Tibial artery (tissue), 4 donors: ENCODE measurements at regions not wholly inside any gene's neighbourhood (a gene's known extent, or its start where the extent isn't known, plus 50 kb on each side); places are given as distances from the start of the nearest gene placed in this dataset.
"Not testable (repeated sequence)": the region's sequence is repeated elsewhere in the genome, so short reads cannot be mapped to it uniquely, and the experiment has no call there.

Experiments
- DNase-seq, 2 donors: peaks; one replicate each; pipeline ENCODE4 v3.0.0-alpha.2; 2019
- H3K27ac ChIP-seq, 2 donors: fragments of 200-600 bp; sonication (generic) in 1 of 2; 1 replicate in 1 of 2; 2 replicates in 1 of 2; pipeline ENCODE4 v1.5.1; 2018 to 2019; ENCODE audit warnings: mild to moderate bottlenecking in 1 of 2
- H3K27me3 ChIP-seq, 2 donors: fragments of 200-600 bp; sonication (generic) in 1 of 2; one replicate each; pipeline versions ENCODE4 v1.5.1 to v1.6.0; 2016 to 2019
- H3K36me3 ChIP-seq, 3 donors: fragments of 200-600 bp; sonication (generic) in 2 of 3; one replicate each; pipeline ENCODE4 v1.5.1; 2016 to 2019; ENCODE audit warnings: mild to moderate bottlenecking in 2 of 3
- H3K4me1 ChIP-seq, 4 donors: fragments of 200-600 bp; sonication (generic) in 2 of 4; 1 replicate in 3 of 4; 2 replicates in 1 of 4; pipeline ENCODE4 v1.5.1; 2016 to 2019
- H3K4me3 ChIP-seq, 2 donors: fragments of 200-600 bp; sonication (generic) in 1 of 2; 1 replicate in 1 of 2; 2 replicates in 1 of 2; pipeline ENCODE4 v1.5.1; 2018 to 2019; ENCODE audit warnings: mild to moderate bottlenecking in 2 of 2
- H3K9me3 ChIP-seq, 3 donors: fragments of 200-600 bp; sonication (generic) in 1 of 3; one replicate each; pipeline ENCODE4 v1.5.1; 2016 to 2019
- intact Hi-C: fragments of 100-400 bp; cut with DNase I; formaldehyde crosslinking; loops from one replicate; pipeline ENCODE4 v1.15.0; 2023; ENCODE audit warnings: low total_unique reads
- TF ChIP-seq, protein P1 (sequence below), 2 experiments: fragments of 200-600 bp in 1 of 2; fragments of 450-650 bp in 1 of 2; IDR thresholded peaks; one replicate each; pipeline ENCODE4 v1.5.1; 2017 to 2019; ENCODE audit warnings: antibody characterized with exemption in 2 of 2, mild to moderate bottlenecking in 1 of 2, moderate library complexity in 1 of 2

DNA sequence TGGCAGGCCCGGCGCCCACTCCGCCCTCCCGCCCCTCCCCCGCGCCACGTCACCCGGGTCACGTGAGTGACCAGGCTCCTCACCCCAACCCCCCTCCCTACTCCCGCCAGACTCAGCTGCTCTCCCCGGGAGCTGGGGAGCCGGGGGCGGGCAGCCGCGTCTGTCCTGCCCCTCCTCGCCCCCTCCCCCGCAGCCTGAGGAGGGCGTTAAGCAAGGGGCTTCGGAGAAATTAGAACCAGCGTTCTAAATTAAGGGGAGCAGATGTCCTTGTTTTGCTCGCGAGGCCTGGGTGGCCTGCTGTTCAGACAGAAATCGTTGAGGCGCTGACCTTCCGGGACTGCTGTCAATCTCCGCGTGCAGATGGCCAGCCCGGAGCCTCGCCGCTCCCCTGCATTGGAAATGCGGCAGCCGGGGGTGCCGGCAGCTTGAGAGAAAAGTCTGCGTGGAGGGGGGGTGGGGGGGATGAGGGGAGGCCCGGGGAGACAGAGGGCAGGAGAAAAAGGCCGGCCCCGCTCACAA lies 102.2 kb upstream of the ZNF438 start:
- Histone ChIP-seq H3K4me1 (peaks cover 0 to 33% (median 18%) of the 10 kb centered on the region in 4 donors), H3K36me3 (no peaks in the 10 kb centered on the region), H3K27ac (peak overlapping the region; percentile 89 to 92), H3K4me3 (peak overlapping the region; percentile 54 to 55), H3K27me3 (no peaks in the 10 kb centered on the region), H3K9me3 (no peaks in the 10 kb centered on the region)
- TF ChIP-seq, protein P1, sequence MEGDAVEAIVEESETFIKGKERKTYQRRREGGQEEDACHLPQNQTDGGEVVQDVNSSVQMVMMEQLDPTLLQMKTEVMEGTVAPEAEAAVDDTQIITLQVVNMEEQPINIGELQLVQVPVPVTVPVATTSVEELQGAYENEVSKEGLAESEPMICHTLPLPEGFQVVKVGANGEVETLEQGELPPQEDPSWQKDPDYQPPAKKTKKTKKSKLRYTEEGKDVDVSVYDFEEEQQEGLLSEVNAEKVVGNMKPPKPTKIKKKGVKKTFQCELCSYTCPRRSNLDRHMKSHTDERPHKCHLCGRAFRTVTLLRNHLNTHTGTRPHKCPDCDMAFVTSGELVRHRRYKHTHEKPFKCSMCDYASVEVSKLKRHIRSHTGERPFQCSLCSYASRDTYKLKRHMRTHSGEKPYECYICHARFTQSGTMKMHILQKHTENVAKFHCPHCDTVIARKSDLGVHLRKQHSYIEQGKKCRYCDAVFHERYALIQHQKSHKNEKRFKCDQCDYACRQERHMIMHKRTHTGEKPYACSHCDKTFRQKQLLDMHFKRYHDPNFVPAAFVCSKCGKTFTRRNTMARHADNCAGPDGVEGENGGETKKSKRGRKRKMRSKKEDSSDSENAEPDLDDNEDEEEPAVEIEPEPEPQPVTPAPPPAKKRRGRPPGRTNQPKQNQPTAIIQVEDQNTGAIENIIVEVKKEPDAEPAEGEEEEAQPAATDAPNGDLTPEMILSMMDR (IDR thresholded peaks at IDR 0.05), result no peak
- intact Hi-C loops, result no loop called here
- DNase-seq, result peak; percentile 70 to 90

DNA sequence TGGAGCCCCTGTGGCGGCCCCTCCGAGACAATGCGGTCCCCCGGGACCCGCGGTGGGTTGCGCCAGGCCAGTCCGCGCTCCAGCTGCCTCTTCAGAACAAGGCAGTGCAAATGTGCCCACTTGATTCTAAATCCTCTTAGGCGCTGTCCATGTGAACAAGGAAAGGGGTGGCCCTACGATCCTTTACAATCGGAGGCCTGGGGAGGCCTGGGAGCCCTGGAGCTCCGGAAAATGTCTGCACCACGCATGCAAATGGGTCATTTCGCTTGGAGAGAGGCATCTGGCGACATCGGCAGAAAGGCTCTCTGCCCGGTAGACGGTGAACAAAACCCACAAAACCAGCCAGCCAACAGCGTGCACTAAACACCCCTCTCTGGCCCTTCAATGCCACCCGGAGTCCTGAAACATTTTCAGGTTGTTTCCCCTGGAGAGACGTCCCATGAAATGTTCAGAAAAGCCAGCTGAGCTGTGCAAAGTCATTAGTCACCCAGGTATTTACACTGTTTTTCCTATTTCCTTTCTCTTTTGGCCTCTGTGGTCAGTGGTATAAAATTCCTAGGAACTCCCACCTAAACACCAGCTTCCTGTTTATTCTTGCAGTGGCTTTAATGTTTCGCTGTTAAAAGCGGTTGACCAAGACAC lies 102.8 kb upstream of the ZNF438 start:
- TF ChIP-seq, protein P1 (IDR thresholded peaks at IDR 0.05), result no peak
- peak overlapping the region; percentile 54 to 55 for H3K4me3 ChIP-seq
- no peaks in the 10 kb centered on the region for H3K27me3 ChIP-seq
- DNase-seq, result peak in 1 of 2 donors; percentile 67
- peaks cover 0 to 27% (median 17%) of the 10 kb centered on the region in 4 donors for H3K4me1 ChIP-seq
- H3K9me3 ChIP-seq, result no peaks in the 10 kb centered on the region
- H3K36me3 ChIP-seq, result no peaks in the 10 kb centered on the region
- intact Hi-C loops, result no loop called here
- H3K27ac ChIP-seq, result peak overlapping the region; percentile 89 to 92

DNA sequence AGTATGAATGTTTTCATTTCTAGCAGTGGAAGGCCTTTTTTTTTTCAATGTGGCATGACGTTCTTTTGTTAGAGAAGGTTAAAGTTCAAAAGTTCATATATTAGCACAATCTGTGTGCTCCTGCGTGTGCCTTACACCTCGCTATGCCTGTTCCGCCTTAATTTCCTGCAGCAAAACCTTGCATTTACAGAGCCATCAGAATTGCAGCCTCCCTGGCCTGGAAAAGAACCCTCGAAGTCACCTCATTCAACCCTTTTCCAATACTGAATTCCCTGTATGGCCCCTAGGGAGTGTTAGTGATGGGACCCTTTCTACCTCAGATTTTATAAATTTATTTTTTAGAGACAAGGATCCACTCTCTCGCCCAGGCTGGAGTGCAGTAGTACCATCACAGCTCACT lies 103.5 kb upstream of the ZNF438 start:
- DNase-seq, result no peak
- TF ChIP-seq, protein P1 (IDR thresholded peaks at IDR 0.05), result no peak
- Histone ChIP-seq H3K4me3 (no peak overlapping the region), H3K27ac (peak overlapping the region; percentile 89 to 92), H3K4me1 (peaks cover 0 to 20% (median 17%) of the 10 kb centered on the region in 4 donors), H3K27me3 (no peaks in the 10 kb centered on the region), H3K9me3 (no peaks in the 10 kb centered on the region), H3K36me3 (no peaks in the 10 kb centered on the region)
- intact Hi-C loops, result no loop called here

GRCh38 chr10:31135791-31136190 lies 104.1 kb upstream of the ZNF438 start:
- H3K27ac ChIP-seq, H3K36me3 ChIP-seq, H3K27me3 ChIP-seq, DNase-seq, intact Hi-C loops, H3K4me3 ChIP-seq, H3K9me3 ChIP-seq: not testable (repeated sequence)
- H3K4me1 ChIP-seq, result peaks cover 0 to 20% (median 17%) of the 10 kb centered on the region in 4 donors

DNA sequence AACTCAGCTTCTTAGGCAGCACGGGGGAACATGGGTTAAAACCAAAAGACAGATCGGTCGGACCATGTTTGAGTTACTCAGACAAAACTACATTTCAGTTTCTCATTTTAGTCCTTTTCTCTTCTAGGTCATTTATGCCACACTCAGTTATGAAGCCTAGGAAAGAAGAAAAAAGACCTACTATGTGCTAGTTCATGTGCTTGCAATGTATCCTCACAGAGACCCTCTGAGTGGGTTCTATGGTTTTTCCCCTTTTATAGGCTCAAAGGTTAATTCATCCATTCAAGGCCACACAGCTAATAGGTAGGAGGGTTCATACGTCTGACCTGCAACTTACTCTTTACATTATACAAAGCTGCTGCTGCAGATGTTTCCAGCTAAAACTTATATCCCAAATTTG lies 104.7 kb upstream of the ZNF438 start:
- intact Hi-C loops, result no loop called here
- Histone ChIP-seq H3K27me3 (no peaks in the 10 kb centered on the region), H3K4me1 (peaks cover 0 to 20% (median 17%) of the 10 kb centered on the region in 4 donors), H3K27ac (no peak overlapping the region), H3K9me3 (no peaks in the 10 kb centered on the region), H3K4me3 (no peak overlapping the region), H3K36me3 (no peaks in the 10 kb centered on the region)
- DNase-seq, result no peak
- TF ChIP-seq, protein P1 (IDR thresholded peaks at IDR 0.05), result no peak
